HCT116 (cell line): ENCODE measurements at regions not wholly inside any gene's neighbourhood (a gene's known extent, or its start where the extent isn't known, plus 50 kb on each side); places are given as distances from the start of the nearest gene placed in this dataset.

Source experiments
- ATAC-seq: fragments of 200-7000 bp; cut with Tn5 transposase; 2 replicates; pipeline ENCODE4 v1.9.1; 2020; ENCODE audit warnings: mild to moderate bottlenecking, moderate library complexity
- BruUV-seq: library from RNA; stranded (reverse); fragments of 400-500 nt; replicated peaks from 2 replicates; lab custom pipeline; 2021; lab: Mats Ljungman, UMichigan
- CTCF ChIA-PET: fragments of 300-600 bp; sonication (Branson Sonifier 250); formaldehyde crosslinking; loops from one replicate; lab custom pipeline; 2021; ENCODE audit warnings: antibody characterized with exemption; lab: Charles Lee
- POLR2A ChIA-PET: fragments of 300-600, 350-600 bp; sonication (Branson Sonifier 250); formaldehyde crosslinking; loops from one replicate; lab custom pipeline; 2021; ENCODE audit warnings: antibody characterized with exemption; lab: Charles Lee
- RAD21 ChIA-PET, 2 experiments: fragments of 300-600 bp; sonication (Branson Sonifier 250); formaldehyde crosslinking; loops; one replicate each; lab custom pipeline; 2023; ENCODE audit warnings: low total read pairs in 2 of 2; ENCODE audit not compliant: uncharacterized antibody in 2 of 2, unreplicated experiment in 2 of 2, low non-redundant PET in 1 of 2; lab: Charles Lee
- DNase-seq: peaks from one replicate; pipeline ENCODE4 v3.0.0-alpha.2; 2010; ENCODE audit warnings: low read depth, low spot score
- H2AFZ ChIP-seq: fragments of 200-600 bp; shearing (Covaris generic), sonication (generic); 2 replicates; pipeline ENCODE4 v1.6.1; 2017; ENCODE audit warnings: low read depth, mixed run types, mixed read lengths, antibody characterized with exemption, low read length; ENCODE audit not compliant: poor library complexity, severe bottlenecking
- H3K27ac ChIP-seq: 2 replicates; pipeline ENCODE4 v1.5.1; 2012; ENCODE audit warnings: low read depth, low read length
- H3K27me3 ChIP-seq: fragments of 200-600 bp; sonication (generic); 2 replicates; pipeline ENCODE4 v1.6.1; 2016; ENCODE audit warnings: mixed run types, low read length, mixed read lengths; ENCODE audit not compliant: insufficient read depth
- H3K36me3 ChIP-seq, 2 experiments: fragments of 200-500 bp in 1 of 2; fragments of 200-600 bp in 1 of 2; sonication (Bioruptor generic) in 1 of 2; sonication (generic) in 1 of 2; 2 replicates each; pipeline versions ENCODE4 v1.5.1 to v1.6.1; 2014 to 2016; ENCODE audit warnings: low read length in 2 of 2, inconsistent platforms in 1 of 2, mixed read lengths in 1 of 2, mixed run types in 1 of 2; ENCODE audit not compliant: insufficient read depth in 2 of 2, control insufficient read depth in 1 of 2
- H3K4me1 ChIP-seq, 2 experiments: fragments of 200-600 bp in 1 of 2; sonication (generic) in 1 of 2; 2 replicates each; pipeline versions ENCODE4 v1.5.1 to v1.6.1; 2012 to 2017; ENCODE audit warnings: low read length in 2 of 2, inconsistent platforms in 1 of 2, mild to moderate bottlenecking in 1 of 2, mixed read lengths in 1 of 2, mixed run types in 1 of 2, moderate library complexity in 1 of 2; ENCODE audit not compliant: insufficient read depth in 2 of 2, control insufficient read depth in 1 of 2
- H3K4me2 ChIP-seq: fragments of 200-600 bp; sonication (generic); 2 replicates; pipeline ENCODE4 v1.6.1; 2017; ENCODE audit warnings: mixed run types, low read length, mixed read lengths
- H3K4me3 ChIP-seq, 2 experiments: fragments of 200-600 bp in 1 of 2; sonication (generic) in 1 of 2; replicated peaks in 1 of 2; 2 replicates each; pipeline ENCODE4 v1.5.1; 2011 to 2016; ENCODE audit warnings: low read length in 2 of 2, control low read depth in 1 of 2, low read depth in 1 of 2, mild to moderate bottlenecking in 1 of 2, mixed read lengths in 1 of 2, mixed run types in 1 of 2
- H3K79me2 ChIP-seq: fragments of 200-600 bp; sonication (generic); 2 replicates; pipeline ENCODE4 v1.6.1; 2017; ENCODE audit warnings: mild to moderate bottlenecking, mixed run types, low read length, moderate library complexity, mixed read lengths; ENCODE audit not compliant: insufficient read depth
- H3K9ac ChIP-seq: fragments of 200-600 bp; sonication (generic); 2 replicates; pipeline ENCODE4 v1.6.1; 2016; ENCODE audit warnings: low read length, mixed read lengths
- H3K9me2 ChIP-seq: fragments of 200-600 bp; sonication (generic), shearing (Covaris generic); 2 replicates; pipeline ENCODE4 v1.6.1; 2017; ENCODE audit warnings: mixed run types, mild to moderate bottlenecking, moderate library complexity; ENCODE audit not compliant: insufficient read depth
- H3K9me3 ChIP-seq, 2 experiments: fragments of 200-500 bp in 1 of 2; fragments of 200-600 bp in 1 of 2; sonication (Bioruptor generic) in 1 of 2; sonication (generic) in 1 of 2; 2 replicates each; pipeline ENCODE4 v1.6.1; 2014 to 2017; ENCODE audit warnings: low read length in 2 of 2, mixed read lengths in 2 of 2, inconsistent platforms in 1 of 2, low read depth in 1 of 2, mild to moderate bottlenecking in 1 of 2, mixed run types in 1 of 2, moderate library complexity in 1 of 2; ENCODE audit not compliant: control insufficient read depth in 1 of 2, insufficient read depth in 1 of 2
- H4K20me1 ChIP-seq: fragments of 200-600 bp; sonication (generic), shearing (Covaris generic); 2 replicates; pipeline ENCODE4 v1.6.1; 2017; ENCODE audit warnings: mixed run types, mild to moderate bottlenecking, moderate library complexity; ENCODE audit not compliant: insufficient read depth
- ATF3 ChIP-seq: IDR thresholded peaks from 2 replicates; pipeline ENCODE4 v1.6.1; 2012
- CBX3 ChIP-seq: IDR thresholded peaks from 2 replicates; pipeline ENCODE4 v1.6.1; 2012; ENCODE audit warnings: low read depth
- CTCF ChIP-seq, 3 experiments: fragments of 200-600 bp in 1 of 3; sonication (generic) in 1 of 3; IDR thresholded peaks in 2 of 3; conservative IDR thresholded peaks in 1 of 3; 2 replicates each; pipeline ENCODE4 v1.5.1; 2012 to 2017; ENCODE audit warnings: low read depth in 2 of 3, low read length in 2 of 3, antibody characterized with exemption in 1 of 3, borderline replicate concordance in 1 of 3, control low read depth in 1 of 3, mild to moderate bottlenecking in 1 of 3, mixed read lengths in 1 of 3, mixed run types in 1 of 3, moderate library complexity in 1 of 3; ENCODE audit not compliant: insufficient read depth in 1 of 3
- EGR1 ChIP-seq: IDR thresholded peaks from 2 replicates; pipeline ENCODE4 v1.6.1; 2012; ENCODE audit warnings: low read depth
- FOSL1 ChIP-seq: IDR thresholded peaks from 2 replicates; pipeline ENCODE4 v1.6.1; 2012; ENCODE audit warnings: low read depth
- JUND ChIP-seq: IDR thresholded peaks from 2 replicates; pipeline ENCODE4 v1.6.1; 2012
- POLR2A ChIP-seq: IDR thresholded peaks from 2 replicates; pipeline ENCODE4 v1.7.0; 2011; ENCODE audit warnings: borderline replicate concordance; ENCODE audit not compliant: insufficient read depth, insufficient read length; ENCODE audit errors: extremely low read depth
- POLR2AphosphoS5 ChIP-seq: IDR thresholded peaks from 2 replicates; pipeline ENCODE4 v1.6.1; 2011; ENCODE audit warnings: mild to moderate bottlenecking, low read depth, low read length, moderate library complexity
- RAD21 ChIP-seq: IDR thresholded peaks from 2 replicates; pipeline ENCODE4 v1.6.1; 2012; ENCODE audit warnings: low read depth, mild to moderate bottlenecking
- SIN3A ChIP-seq: IDR thresholded peaks from 2 replicates; pipeline ENCODE4 v1.6.1; 2012; ENCODE audit warnings: low read depth
- SRF ChIP-seq: IDR thresholded peaks from 2 replicates; pipeline ENCODE4 v1.6.1; 2012; ENCODE audit warnings: low read depth
- ZBTB33 ChIP-seq: IDR thresholded peaks from 2 replicates; pipeline ENCODE4 v1.6.1; 2011; ENCODE audit warnings: mild to moderate bottlenecking, low read length, moderate library complexity; ENCODE audit not compliant: insufficient replicate concordance; ENCODE audit errors: extremely low read depth
- ZFX ChIP-seq: fragments of 450-650 bp; IDR thresholded peaks from 2 replicates; pipeline ENCODE4 v1.6.1; 2017
- ZNF274 ChIP-seq: fragments of 200-500 bp; sonication (Bioruptor generic); IDR thresholded peaks from 2 replicates; pipeline ENCODE4 v1.6.1; 2014; ENCODE audit warnings: mild to moderate bottlenecking, low read depth, low read length, inconsistent platforms
- intact Hi-C: fragments of 100-400 bp; cut with micrococcal nuclease; formaldehyde crosslinking; loops from 2 replicates; pipeline ENCODE4 v1.10.0; 2022

- RAD21 ChIA-PET = no interaction called here
- Histone ChIP-seq H3K27ac (no peak overlapping the region), H2AFZ (no peak overlapping the region), H3K4me2 (no peak overlapping the region), H3K79me2 (no peaks in the 10 kb centered on the region), H3K27me3 (no peaks in the 10 kb centered on the region), H3K9me2 (no peaks in the 10 kb centered on the region), H3K36me3 (no peaks in the 10 kb centered on the region), H3K4me3 (no peak overlapping the region), H3K9ac (no peak overlapping the region), H4K20me1 (no peaks in the 10 kb centered on the region), H3K9me3 (no peaks in the 10 kb centered on the region), H3K4me1 (no peaks in the 10 kb centered on the region)
- ATAC-seq (no peak), DNase-seq (no peak)
- TF ChIP-seq ATF3 (no peak), POLR2A (no peak), POLR2AphosphoS5 (no peak), RAD21 (no peak), EGR1 (no peak), SIN3A (no peak), CTCF (IDR thresholded peaks at IDR 0.05 in 2 of 3, conservative IDR thresholded peaks at IDR 0.05 in 1 of 3; ENCODE audit: borderline replicate concordance in 1 of 3, insufficient read depth in 1 of 3, low read depth in 2 of 3, low read length in 2 of 3) (no peak), FOSL1 (no peak), ZNF274 (no peak), ZBTB33 (no peak), ZFX (no peak), SRF (no peak), CBX3 (no peak), JUND (no peak)
- no TSS peak for BruUV-seq
- CTCF ChIA-PET = no interaction called here
- POLR2A ChIA-PET = no interaction called here
- intact Hi-C loops = no loop called here
Measured at GRCh38 chr4:187071946-187072600, 348.4 kb upstream of the FAT1 start.
